Stimulated activated CD4-positive, alpha-beta T cell treated with anti-CD3 and anti-CD28 coated beads, Interleukin-2, amount 100 ng/mL, for 24 hours (primary cell): ENCODE measurements at regions not wholly inside any gene's neighbourhood (a gene's known extent, or its start where the extent isn't known, plus 50 kb on each side); places are given as distances from the start of the nearest gene placed in this dataset.
A peak's percentile ranks its signal among the peaks of the same experiment; 100 is the strongest.

Experiments
- DNase-seq, 2 donors: peaks; one replicate each; pipeline ENCODE4 v3.0.0-alpha.2; 2020

GRCh38 chr5:44868541-44868940 lies 59.8 kb downstream of the MRPS30 start:
- no peak for DNase-seq

GRCh38 chr5:44869928-44870327 lies 61.2 kb downstream of the MRPS30 start:
- no peak for DNase-seq

- no peak for DNase-seq
Measured at GRCh38 chr5:44870430-44870829, 61.7 kb downstream of the MRPS30 start.

GRCh38 chr5:44871401-44871800 lies 62.7 kb downstream of the MRPS30 start:
- no peak for DNase-seq

- peak; percentile 3 to 32 for DNase-seq
Measured at GRCh38 chr5:44875661-44876605, 67.2 kb downstream of the MRPS30 start.

GRCh38 chr5:44881266-44881665 lies 72.5 kb downstream of the MRPS30 start:
- no peak for DNase-seq

- no peak for DNase-seq
Measured at GRCh38 chr5:44884036-44884435, 75.3 kb downstream of the MRPS30 start.

- DNase-seq, result no peak
Measured at GRCh38 chr5:44885903-44886302, 77.2 kb downstream of the MRPS30 start.

- no peak for DNase-seq
Measured at GRCh38 chr5:44887722-44888121, 79.0 kb downstream of the MRPS30 start.

- DNase-seq, result no peak
Measured at GRCh38 chr5:44888435-44888834, 79.7 kb downstream of the MRPS30 start.

- DNase-seq, result no peak
Measured at GRCh38 chr5:44891116-44891515, 82.4 kb downstream of the MRPS30 start.

- no peak for DNase-seq
Measured at GRCh38 chr5:44900273-44900954, 91.7 kb downstream of the MRPS30 start.

- no peak for DNase-seq
Measured at GRCh38 chr5:44907396-44907795, 98.6 kb downstream of the MRPS30 start.

- no peak for DNase-seq
Measured at GRCh38 chr5:44909004-44909403, 100.3 kb downstream of the MRPS30 start.

GRCh38 chr5:44911501-44911900 lies 102.8 kb downstream of the MRPS30 start:
- no peak for DNase-seq

- no peak for DNase-seq
Measured at GRCh38 chr5:44914221-44914620, 105.5 kb downstream of the MRPS30 start.

GRCh38 chr5:44919560-44919959 lies 110.8 kb downstream of the MRPS30 start:
- DNase-seq, result no peak

- no peak for DNase-seq
Measured at GRCh38 chr5:44927115-44927733, 118.5 kb downstream of the MRPS30 start.

- no peak for DNase-seq
Measured at GRCh38 chr5:44932922-44933585, 124.3 kb downstream of the MRPS30 start.

GRCh38 chr5:44933686-44934085 lies 124.9 kb downstream of the MRPS30 start:
- DNase-seq, result no peak

- no peak for DNase-seq
Measured at GRCh38 chr5:44935262-44935661, 126.5 kb downstream of the MRPS30 start.

GRCh38 chr5:44935871-44936270 lies 127.1 kb downstream of the MRPS30 start:
- DNase-seq, result no peak

GRCh38 chr5:44942524-44943001 lies 133.8 kb downstream of the MRPS30 start:
- DNase-seq, result no peak
